GM12873 (cell line): ENCODE measurements at regions not wholly inside any gene's neighbourhood (a gene's known extent, or its start where the extent isn't known, plus 50 kb on each side); places are given as distances from the start of the nearest gene placed in this dataset.

Experiments used
- TF ChIP-seq, protein P1 (sequence below): IDR thresholded peaks from 2 replicates; pipeline ENCODE4 v1.5.1; 2012; ENCODE audit warnings: low read depth, mild to moderate bottlenecking, moderate library complexity, low read length, control low read depth; ENCODE audit not compliant: insufficient read depth; ENCODE audit errors: missing control alignments

GRCh38 chr3:494190-494589, 297.6 kb downstream of the CHL1 start:
- TF ChIP-seq, protein P1, sequence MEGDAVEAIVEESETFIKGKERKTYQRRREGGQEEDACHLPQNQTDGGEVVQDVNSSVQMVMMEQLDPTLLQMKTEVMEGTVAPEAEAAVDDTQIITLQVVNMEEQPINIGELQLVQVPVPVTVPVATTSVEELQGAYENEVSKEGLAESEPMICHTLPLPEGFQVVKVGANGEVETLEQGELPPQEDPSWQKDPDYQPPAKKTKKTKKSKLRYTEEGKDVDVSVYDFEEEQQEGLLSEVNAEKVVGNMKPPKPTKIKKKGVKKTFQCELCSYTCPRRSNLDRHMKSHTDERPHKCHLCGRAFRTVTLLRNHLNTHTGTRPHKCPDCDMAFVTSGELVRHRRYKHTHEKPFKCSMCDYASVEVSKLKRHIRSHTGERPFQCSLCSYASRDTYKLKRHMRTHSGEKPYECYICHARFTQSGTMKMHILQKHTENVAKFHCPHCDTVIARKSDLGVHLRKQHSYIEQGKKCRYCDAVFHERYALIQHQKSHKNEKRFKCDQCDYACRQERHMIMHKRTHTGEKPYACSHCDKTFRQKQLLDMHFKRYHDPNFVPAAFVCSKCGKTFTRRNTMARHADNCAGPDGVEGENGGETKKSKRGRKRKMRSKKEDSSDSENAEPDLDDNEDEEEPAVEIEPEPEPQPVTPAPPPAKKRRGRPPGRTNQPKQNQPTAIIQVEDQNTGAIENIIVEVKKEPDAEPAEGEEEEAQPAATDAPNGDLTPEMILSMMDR: no peak

DNA sequence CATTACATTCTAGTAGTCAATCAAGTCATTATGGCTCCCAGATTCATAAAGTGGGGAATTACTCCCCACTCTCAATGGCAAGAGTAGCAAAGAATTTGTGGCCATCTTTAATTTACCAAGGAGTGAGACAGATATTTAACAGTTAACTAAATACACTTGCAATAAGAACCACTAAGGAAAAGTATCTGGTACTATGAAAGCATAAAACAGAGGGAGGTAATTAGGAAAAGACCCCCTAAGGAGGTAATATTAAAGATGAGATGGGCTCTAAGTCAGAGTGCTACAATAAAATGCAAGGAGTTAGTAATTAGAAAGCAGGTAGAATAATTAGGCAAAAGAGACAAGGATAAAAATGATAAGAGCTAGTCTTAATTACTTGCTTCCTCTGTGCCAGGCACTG, 301.9 kb downstream of the CHL1 start:
- TF ChIP-seq, protein P1: no peak

GRCh38 chr3:499001-499761, 302.6 kb downstream of the CHL1 start:
- TF ChIP-seq, protein P1: no peak

DNA sequence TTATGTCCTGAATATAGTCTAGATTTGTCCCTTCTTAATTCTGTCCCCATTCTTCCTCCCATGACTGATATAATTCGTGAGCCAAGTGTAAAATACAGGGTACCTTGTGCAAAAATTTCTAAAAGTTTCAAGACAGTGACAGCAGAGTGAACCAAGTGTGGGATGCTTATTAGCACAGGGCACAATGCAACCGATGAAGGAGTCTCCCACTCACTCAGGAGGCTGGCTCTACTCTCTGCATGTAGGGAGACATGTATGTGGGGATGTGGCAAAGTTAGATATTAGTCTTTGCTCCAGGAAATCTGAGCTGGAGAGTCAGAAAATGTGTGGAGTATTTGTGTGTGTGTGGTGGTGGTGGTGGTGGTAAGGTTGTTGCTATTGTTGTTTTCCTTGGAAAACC, 305.9 kb downstream of the CHL1 start:
- TF ChIP-seq, protein P1: no peak

GRCh38 chr3:513301-513700, 316.7 kb downstream of the CHL1 start:
- TF ChIP-seq, protein P1: no peak

DNA sequence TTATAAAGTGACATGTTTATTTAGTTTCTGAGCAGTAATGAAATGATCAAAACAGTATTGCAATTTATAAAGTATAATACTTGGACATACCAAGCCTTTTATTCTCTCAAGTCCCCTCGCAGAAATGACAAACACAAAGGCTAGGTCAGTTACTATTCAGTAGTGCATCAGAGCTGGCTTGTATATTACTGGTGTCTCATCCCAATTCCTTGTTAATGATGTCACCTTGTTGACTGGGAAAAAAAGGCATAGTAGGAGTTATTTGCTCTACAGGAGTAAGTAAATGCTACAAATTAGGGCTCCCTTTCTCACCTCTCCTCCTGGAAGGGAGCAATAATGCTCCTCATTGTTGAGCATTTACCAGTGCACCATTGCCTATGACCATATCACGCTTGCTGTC, 317.6 kb downstream of the CHL1 start:
- TF ChIP-seq, protein P1: no peak

DNA sequence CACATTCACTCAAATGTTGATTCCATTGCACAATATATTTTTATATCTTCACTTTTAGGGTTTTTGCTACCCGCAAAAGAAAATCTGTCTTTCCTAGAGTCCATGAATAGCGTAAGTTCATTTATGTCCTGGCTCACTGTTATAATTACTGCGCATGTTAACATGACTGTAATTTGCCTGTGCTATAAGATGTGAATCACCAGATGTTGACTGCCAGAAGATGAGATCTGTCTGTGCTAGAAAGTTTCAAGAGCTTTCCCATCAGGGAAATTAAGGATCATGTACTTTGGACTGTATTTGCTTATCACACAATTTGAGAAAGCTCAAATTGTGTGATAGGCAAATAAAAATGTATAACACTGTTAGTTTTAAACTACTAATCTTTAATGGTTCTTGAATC, 322.5 kb downstream of the CHL1 start:
- TF ChIP-seq, protein P1: no peak

GRCh38 chr3:522888-523287, 326.3 kb downstream of the CHL1 start:
- TF ChIP-seq, protein P1: no peak
